GM18520 (cell line): ENCODE measurements at regions not wholly inside any gene's neighbourhood (a gene's known extent, or its start where the extent isn't known, plus 50 kb on each side); places are given as distances from the start of the nearest gene placed in this dataset.
A peak's percentile ranks its signal among the peaks of the same experiment; 100 is the strongest.

Experiments used
- ATAC-seq: cut with Tn5 transposase; IDR thresholded peaks from one replicate; pipeline ENCODE4 v1.9.1; 2021; ENCODE audit not compliant: unreplicated experiment

GRCh38 chr5:164332349-164333196, 827.2 kb downstream of the MAT2B start:
- no peak for ATAC-seq

GRCh38 chr5:164335837-164336236, 830.4 kb downstream of the MAT2B start:
- peak; percentile 66 for ATAC-seq

- ATAC-seq = no peak
Observed at GRCh38 chr5:164336276-164336675, 830.9 kb downstream of the MAT2B start.

GRCh38 chr5:164336906-164337305, 831.5 kb downstream of the MAT2B start:
- ATAC-seq = no peak

GRCh38 chr5:164341056-164341619, 835.7 kb downstream of the MAT2B start:
- no peak for ATAC-seq

- ATAC-seq = no peak
Observed at GRCh38 chr5:164345173-164345849, 839.9 kb downstream of the MAT2B start.

- no peak for ATAC-seq
Observed at GRCh38 chr5:164345853-164346252, 840.4 kb downstream of the MAT2B start.

- ATAC-seq = no peak
Observed at GRCh38 chr5:164346785-164347630, 841.6 kb downstream of the MAT2B start.

GRCh38 chr5:164350236-164350635, 844.8 kb downstream of the MAT2B start:
- no peak for ATAC-seq

- ATAC-seq = no peak
Observed at GRCh38 chr5:164351245-164351834, 845.9 kb downstream of the MAT2B start.

- ATAC-seq = no peak
Observed at GRCh38 chr5:164352695-164353094, 847.3 kb downstream of the MAT2B start.

GRCh38 chr5:164353155-164353554, 847.7 kb downstream of the MAT2B start:
- no peak for ATAC-seq

- no peak for ATAC-seq
Observed at GRCh38 chr5:164354139-164354751, 848.8 kb downstream of the MAT2B start.

GRCh38 chr5:164355267-164355830, 849.9 kb downstream of the MAT2B start:
- no peak for ATAC-seq

- no peak for ATAC-seq
Observed at GRCh38 chr5:164356790-164357189, 851.4 kb downstream of the MAT2B start.

GRCh38 chr5:164357395-164358033, 852.1 kb downstream of the MAT2B start:
- no peak for ATAC-seq

- peak; percentile 77 for ATAC-seq
Observed at GRCh38 chr5:164358531-164359259, 853.3 kb downstream of the MAT2B start.
